ENCODE measurements at regions not wholly inside any gene's neighbourhood (a gene's known extent, or its start where the extent isn't known, plus 50 kb on each side); places are given as distances from the start of the nearest gene placed in this dataset.

- TF ChIP-seq CTCF (IDR thresholded peaks at IDR 0.05; ENCODE audit: low read length, missing control alignments) = peak; percentile 11
- peak; percentile 31 for DNase-seq (ENCODE audit: low read depth)
- H3K4me3 ChIP-seq (replicated peaks; ENCODE audit: low read depth, low read length) = no peak overlapping the region
Observed at GRCh38 chr1:96256130-96256790, 465.3 kb upstream of the PTBP2 start.

- no peak for TF ChIP-seq CTCF (IDR thresholded peaks at IDR 0.05; ENCODE audit: low read length, missing control alignments)
- H3K4me3 ChIP-seq (replicated peaks; ENCODE audit: low read depth, low read length) = no peak overlapping the region
- DNase-seq (ENCODE audit: low read depth) = no peak
Observed at GRCh38 chr1:96259399-96259798, 462.2 kb upstream of the PTBP2 start.

- DNase-seq (ENCODE audit: low read depth) = peak; percentile 6
- no peak for TF ChIP-seq CTCF (IDR thresholded peaks at IDR 0.05; ENCODE audit: low read length, missing control alignments)
- H3K4me3 ChIP-seq (replicated peaks; ENCODE audit: low read depth, low read length) = no peak overlapping the region
Observed at GRCh38 chr1:96281491-96281890, 440.1 kb upstream of the PTBP2 start.

- no peak for DNase-seq (ENCODE audit: low read depth)
- TF ChIP-seq CTCF (IDR thresholded peaks at IDR 0.05; ENCODE audit: low read length, missing control alignments) = no peak
- H3K4me3 ChIP-seq (replicated peaks; ENCODE audit: low read depth, low read length) = no peak overlapping the region
Observed at GRCh38 chr1:96290033-96290432, 431.6 kb upstream of the PTBP2 start.

- H3K4me3 ChIP-seq (replicated peaks; ENCODE audit: low read depth, low read length) = no peak overlapping the region
- no peak for DNase-seq (ENCODE audit: low read depth)
- no peak for TF ChIP-seq CTCF (IDR thresholded peaks at IDR 0.05; ENCODE audit: low read length, missing control alignments)
Observed at GRCh38 chr1:96290801-96291200, 430.8 kb upstream of the PTBP2 start.

GRCh38 chr1:96291468-96291867 lies 430.1 kb upstream of the PTBP2 start:
- H3K4me3 ChIP-seq (replicated peaks; ENCODE audit: low read depth, low read length) = no peak overlapping the region
- TF ChIP-seq CTCF (IDR thresholded peaks at IDR 0.05; ENCODE audit: low read length, missing control alignments) = no peak
- DNase-seq (ENCODE audit: low read depth) = no peak

- no peak for TF ChIP-seq CTCF (IDR thresholded peaks at IDR 0.05; ENCODE audit: low read length, missing control alignments)
- DNase-seq (ENCODE audit: low read depth) = no peak
- no peak overlapping the region for H3K4me3 ChIP-seq (replicated peaks; ENCODE audit: low read depth, low read length)
Observed at GRCh38 chr1:96292141-96292540, 429.4 kb upstream of the PTBP2 start.
